DND-41 (cell line): ENCODE measurements at regions not wholly inside any gene's neighbourhood (a gene's known extent, or its start where the extent isn't known, plus 50 kb on each side); places are given as distances from the start of the nearest gene placed in this dataset.

Experiments used
- CTCF ChIP-seq: IDR thresholded peaks from 2 replicates; pipeline ENCODE4 v1.5.1; 2012; ENCODE audit warnings: borderline replicate concordance, low read length, moderate library complexity, mild to moderate bottlenecking; ENCODE audit not compliant: poor library complexity, severe bottlenecking; ENCODE audit errors: extremely low read depth
- EZH2 ChIP-seq: IDR thresholded peaks from 3 replicates; pipeline ENCODE4 v1.6.1; 2012; ENCODE audit warnings: borderline replicate concordance, low read depth, mild to moderate bottlenecking, moderate library complexity, low read length, inconsistent platforms; ENCODE audit not compliant: severe bottlenecking

GRCh38 chr15:62975515-62975914 lies 67.0 kb upstream of the TPM1 start:
- TF ChIP-seq CTCF, result no peak
- TF ChIP-seq EZH2, result no peak
